Stimulated activated CD4-positive, alpha-beta T cell treated with anti-CD3 and anti-CD28 coated beads, Interleukin-12 subunit alpha, Interleukin-12 subunit beta, amount 100 ng/mL, for 48 hours (primary cell): ENCODE measurements at regions not wholly inside any gene's neighbourhood (a gene's known extent, or its start where the extent isn't known, plus 50 kb on each side); places are given as distances from the start of the nearest gene placed in this dataset.
A peak's percentile ranks its signal among the peaks of the same experiment; 100 is the strongest.
"Not testable (repeated sequence)": the region's sequence is repeated elsewhere in the genome, so short reads cannot be mapped to it uniquely, and the experiment has no call there.

Source experiments
- DNase-seq, 3 donors: peaks; one replicate each; pipeline ENCODE4 v3.0.0-alpha.2; 2020; ENCODE audit warnings: low read depth in 2 of 3, low spot score in 1 of 3

DNA sequence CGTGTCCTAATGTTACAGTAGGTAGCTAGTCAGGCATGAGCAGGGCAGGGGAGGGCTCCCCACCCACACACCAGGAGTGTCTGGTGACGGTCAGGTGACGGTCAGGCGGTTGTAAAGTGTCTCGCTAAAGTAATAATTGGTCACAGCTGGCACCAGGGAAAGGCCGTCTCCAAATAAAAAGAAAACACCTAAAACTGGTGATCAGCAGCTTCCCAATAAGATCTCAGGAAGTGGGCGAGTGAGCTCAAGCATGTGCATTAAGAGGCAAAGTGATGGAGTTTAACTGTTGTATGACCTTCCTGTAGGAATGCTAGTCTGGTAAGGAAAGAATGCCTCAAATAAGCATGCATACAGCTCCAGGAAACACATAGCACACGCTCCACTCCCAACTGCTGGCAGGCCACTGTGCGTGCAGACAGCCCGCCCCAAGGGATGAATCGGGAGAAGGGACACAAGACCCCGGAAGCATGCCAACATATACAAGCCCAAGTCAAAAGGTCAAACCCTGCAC, 177.1 kb downstream of the RNF144A start:
- DNase-seq, result no peak

DNA sequence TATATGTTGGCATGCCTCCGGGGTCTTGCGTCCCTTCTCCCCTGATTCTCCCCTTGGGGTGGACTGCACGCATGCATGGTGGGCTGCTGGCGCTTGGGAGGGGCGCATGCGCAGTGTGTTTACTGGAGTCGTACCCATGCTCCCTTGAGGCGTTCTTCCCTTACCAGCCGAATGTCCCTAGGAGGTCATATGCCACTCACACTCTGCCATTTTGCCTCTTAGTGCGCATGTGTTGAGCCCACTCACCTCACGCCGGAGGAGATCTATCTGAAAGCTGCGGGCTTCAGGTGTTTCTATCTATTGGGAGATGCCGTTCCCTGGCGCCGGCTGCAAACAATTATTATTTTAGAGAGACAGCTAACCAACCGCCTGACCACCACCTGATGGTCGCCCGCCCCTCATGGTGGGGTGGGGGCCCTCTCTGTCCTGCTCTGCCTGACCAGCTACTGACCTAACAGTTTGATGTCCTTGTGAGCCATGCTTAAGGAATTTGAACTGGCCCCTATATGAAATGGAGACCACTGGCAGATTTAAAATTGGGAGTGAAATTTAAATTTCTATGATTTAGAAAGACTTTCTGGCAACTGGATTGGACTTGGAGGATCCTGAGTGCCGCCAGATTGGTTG, 179.6 kb downstream of the RNF144A start:
- DNase-seq, result no peak

DNA sequence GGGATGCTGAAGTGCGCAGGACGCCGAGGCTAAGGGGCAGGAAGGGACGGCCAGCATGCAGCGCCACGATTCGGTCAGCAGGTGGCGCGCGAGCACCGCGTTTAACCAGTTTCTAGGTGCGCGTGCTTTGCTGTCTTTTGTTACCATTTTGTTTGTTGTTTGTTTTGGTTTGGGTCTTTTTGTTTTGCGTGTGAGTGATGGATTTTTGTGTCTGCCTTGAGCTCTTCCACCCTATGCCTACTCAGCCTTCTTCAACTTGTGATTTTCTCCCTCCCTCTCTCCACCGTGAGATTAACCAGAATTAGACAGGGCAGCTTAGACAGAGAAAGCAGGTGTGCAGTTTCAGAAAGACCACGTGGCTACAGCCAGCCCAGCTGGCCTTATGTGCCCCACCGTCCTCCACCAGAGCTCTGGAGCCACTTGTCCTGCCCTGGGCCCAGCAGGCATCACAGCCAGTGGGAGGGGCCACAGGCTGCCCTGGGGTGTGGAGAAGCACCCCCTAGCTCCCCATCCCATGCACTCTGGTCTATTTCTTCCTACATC, 180.2 kb downstream of the RNF144A start:
- peak; percentile 57 to 67 (median 64) for DNase-seq

DNA sequence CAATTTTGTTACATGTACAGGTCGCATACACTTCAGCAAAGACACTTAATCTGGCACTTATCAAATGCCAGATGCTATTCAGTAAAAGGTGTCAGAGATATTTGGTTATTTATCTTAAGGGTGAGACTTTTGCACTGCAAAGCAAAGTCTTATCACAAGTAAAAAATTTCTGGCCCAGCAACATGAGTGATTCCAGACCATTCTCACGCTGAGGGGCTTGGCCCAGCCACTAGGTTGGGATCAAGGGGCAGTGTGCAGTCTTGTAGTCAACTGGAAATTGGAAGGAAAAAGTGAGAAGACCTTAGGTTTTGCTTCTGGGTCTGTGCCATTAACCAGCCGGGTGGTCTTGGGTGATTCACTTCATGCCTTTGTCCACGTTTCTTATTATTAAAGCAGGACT, 181.6 kb downstream of the RNF144A start:
- no peak for DNase-seq

DNA sequence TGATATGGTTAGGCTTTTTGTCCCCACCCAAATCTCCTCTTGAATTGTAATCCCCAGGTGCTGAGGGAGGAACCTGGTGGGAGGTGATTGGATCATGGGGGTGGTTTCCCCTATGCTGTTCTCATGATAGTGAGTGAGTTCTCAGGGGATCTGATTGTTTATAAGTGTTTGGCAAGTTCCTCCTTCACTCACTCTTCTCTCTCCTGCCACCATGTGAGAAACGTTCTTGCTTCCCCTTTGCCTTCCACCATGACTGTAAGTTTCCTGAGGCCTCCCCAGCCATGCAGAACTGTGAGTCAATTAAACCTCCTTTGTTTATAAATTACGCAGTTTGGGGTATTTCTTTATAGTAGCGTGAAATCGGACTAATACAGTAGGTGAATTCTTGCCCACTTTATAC, 182.5 kb downstream of the RNF144A start:
- not testable (repeated sequence) for DNase-seq

DNA sequence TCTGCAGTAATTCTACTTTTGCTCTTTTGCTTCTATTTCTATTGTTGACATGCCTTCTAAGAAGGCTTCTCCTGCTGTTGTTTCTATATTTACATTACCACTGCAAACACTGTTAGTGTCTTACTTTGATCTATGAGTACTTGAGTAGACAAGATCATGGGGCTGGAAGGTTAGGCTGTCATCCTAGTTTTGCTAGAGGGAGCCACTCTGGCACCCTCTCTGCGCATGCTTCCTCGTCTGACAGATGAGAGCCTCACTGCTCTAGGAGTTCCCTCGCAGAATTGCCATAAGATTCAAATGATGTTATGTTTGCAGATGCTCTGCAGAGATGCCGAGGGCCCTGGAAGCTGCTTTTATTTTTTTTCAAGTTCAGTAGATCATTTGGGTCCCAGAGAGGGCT, 185.6 kb downstream of the RNF144A start:
- DNase-seq, result no peak

DNA sequence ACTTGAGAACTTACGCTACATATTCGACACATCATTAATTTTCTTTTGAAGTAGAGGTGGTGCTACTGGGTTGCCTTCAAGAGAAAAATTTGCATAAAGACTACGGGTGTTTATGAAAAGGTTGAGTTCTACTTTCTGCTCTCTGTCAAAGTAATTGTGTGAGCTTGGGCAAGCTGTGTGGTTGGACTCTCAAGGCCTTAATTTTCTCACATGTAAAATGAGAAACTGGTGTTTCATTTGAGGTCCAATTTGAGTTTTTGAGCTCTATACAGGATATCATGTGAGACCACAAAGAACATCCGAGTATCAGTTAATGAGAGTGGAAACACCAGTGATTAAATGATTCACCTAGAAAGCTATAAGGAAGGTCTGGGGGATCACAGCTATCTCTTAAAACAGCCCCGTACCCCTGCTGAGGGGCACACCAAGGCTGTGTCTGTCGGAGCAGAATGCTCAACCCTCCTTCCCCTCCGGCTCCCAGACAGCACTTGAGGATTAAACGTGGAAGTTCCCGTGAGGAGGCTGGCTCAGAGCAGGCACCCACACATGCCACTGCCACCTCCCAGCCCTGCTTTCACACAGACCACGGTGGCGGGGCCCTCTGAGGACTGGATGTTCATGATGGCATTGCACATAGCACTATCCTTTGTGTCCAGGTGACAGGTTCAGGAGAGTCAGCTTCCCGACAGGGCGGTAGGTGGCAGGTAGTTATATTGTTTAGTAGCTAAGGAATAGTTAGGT, 191.8 kb downstream of the RNF144A start:
- DNase-seq, result no peak

DNA sequence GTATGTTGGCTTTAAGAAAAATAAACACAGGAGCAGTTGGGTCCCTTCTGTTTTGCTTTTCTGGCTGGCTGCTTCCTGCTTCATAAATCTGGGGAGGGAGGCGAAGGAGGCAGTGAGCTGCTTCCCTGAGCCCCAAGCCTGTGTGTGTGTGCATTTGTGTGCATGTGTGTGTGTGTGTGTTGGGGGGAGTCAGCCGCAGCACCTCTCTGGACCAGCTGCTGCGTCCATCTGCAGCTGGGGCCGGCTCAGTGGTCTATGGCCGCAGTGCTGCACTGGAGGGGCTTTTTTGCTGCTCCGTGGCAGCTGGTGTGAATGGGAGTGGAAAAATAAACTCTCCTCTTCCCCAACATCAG, 192.3 kb downstream of the RNF144A start:
- DNase-seq, result no peak

DNA sequence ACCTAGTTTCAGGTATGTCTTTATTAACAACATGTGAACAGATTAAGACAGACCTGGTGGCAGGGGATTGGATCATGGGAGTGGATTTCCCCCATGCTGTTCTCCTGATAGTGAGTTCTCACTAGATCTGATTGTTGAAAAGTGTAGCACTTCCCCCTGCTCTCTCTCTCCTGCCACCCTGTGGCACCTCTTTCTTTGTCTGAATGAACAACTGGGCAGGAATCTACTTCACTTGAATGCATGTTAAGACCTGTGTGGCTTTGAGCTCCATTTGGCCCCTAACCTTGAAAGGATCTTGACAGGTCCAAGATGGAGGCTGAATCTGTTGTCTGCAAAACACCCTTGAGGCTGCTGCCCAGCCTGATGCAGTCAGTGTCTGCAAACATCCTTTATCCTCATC, 194.4 kb downstream of the RNF144A start:
- DNase-seq, result no peak

DNA sequence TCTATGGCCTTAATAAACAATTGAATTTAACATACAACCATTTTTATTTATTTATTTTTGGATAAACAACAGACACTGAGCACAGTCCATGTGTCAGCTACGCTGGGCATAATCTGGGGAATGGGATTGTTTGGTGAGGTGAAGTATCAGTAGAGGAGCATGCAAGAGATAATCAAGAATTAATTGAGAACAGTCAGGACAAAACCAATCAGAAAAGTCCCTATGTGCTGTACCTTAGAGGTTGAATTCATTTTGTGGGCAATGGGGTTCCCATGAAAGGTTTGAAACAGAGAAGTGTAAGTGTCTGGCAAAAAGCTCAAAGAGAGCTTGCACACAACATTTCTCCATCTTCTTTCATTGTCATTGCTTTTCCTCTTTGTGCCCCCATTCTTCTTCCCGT, 198.2 kb downstream of the RNF144A start:
- no peak for DNase-seq

DNA sequence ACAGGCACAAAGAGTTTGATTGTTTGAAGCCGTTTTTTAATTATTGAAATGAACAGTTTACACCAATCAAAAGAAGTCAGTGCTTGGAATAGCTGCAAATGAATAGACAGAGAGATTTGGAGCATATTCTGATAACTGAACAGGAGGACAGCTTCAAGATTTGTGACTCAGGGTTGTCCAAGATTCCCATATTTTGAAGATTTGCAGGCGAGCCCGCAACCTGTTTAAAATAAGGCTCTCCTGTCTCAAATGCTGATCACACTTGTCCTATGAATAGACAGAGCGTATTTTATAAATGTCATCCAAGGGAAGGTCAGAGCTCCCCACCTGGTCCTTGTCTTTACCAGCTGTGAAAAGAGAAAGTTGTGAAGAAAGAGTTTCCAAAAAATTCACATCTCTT, 198.7 kb downstream of the RNF144A start:
- DNase-seq, result no peak

DNA sequence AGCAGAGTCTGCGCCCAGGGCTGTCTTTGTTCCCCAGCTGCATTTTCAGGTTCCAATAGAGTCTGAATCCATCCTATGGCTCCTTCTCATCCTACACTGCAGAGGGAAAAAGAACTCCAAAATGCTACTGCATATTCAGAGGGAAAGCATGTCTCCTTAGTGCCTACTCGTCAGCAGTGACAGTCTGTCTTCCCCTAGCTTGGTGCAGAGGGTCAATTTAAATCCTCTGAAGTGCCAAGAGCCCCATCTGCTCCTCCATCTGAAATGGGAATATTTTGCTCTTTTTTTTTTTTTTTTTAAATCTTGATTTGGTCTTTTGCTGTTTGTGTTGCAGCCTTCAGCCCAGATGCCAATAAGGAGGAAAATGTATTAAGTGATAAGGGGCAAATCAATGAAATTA, 199.3 kb downstream of the RNF144A start:
- DNase-seq, result no peak

DNA sequence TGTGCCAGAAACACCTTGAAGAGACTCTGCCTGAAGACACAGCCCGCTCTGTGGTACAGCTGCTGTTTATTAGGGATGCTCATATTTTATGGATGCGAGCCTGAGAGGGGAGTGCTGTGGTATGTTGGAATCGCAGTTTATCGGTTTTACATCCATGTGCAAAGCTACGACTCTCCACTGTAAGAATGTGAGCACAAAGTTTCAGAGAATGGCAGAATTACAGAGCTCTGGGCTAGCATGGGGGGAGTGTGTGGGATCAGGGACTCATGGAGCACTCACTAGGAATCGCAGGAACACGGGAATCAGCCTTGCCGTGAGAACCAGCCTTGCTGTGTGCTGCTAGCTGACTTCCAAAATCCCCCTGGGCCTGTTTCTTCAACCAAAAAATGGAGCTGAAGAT, 199.9 kb downstream of the RNF144A start:
- DNase-seq, result no peak

DNA sequence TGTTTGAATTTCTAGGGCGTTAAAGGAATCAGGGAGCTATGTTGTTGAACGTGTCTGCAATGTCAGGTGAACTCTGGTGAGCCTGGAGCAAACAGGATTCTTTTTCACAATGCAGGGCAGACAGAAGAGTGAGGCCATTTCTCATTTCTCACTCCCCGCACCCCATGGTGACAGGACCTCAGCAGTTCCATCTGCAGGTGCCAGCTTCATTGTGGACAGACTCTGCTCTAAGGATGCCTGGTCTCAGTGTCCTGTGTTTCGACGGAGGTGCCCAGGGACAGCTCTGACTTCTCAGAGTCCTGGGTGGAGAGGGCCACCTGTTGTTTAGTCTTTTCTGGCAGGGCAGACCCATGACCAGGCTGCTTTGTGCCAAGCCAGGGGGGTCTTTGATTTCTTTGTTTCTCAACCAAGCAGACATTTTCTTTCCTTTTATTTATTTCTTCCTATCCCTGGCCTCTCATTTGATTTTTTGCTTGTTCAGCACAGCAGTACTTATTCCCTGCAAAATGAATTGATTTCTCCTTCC, 201.5 kb downstream of the RNF144A start:
- no peak for DNase-seq

DNA sequence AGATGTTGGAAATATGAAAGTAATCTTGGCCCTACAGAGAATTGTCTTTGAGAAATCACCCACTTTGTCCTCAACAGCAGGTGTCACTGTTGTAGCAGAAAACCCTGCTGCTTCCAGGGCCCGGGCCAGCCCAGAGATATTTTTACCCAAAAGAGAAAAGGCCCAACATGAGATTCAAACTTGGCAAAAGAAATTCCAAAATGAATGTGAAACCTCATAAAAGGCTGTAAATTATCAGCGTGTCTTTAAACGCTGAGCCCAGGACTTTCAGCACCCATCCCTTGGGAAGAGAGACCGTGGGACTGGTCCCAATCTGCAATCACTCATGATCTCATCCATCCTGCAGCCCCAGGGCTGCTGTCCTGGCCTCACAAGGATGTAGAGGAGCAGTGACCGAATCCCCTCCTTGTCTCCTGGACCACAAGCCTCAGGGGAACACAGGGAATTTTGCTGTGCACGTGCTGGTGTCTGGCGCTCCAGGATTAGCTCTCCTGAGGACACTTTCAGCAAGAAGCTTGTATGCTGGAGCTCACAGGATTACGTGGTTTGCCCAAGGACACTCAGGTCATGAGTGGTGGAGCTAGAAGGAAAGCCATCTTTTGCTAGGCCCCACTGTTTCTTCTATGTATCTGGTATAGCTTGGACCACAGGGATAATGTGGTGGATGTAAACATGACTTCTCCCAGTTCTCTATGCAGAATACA, 202.1 kb downstream of the RNF144A start:
- DNase-seq, result peak in 2 of 3 donors; percentile 5 to 8

DNA sequence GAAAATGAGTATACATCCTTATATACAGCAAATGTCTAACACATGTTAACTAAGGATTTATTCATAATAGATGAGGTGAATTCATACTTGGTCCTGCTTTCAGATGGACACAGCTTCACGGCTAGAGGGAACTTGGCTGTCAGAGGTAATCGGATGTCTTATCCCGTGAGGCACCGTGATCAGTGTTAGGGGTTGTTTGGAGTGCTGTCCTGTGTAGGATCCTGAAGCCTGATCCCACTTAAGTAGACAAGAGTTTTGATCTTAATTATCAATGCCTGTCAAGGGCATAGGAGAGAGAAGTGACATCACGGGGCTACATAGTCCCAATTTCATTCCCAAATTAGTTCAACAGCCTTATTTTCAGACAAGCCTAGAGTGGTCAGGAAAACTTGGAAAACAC, 204.6 kb downstream of the RNF144A start:
- no peak for DNase-seq

DNA sequence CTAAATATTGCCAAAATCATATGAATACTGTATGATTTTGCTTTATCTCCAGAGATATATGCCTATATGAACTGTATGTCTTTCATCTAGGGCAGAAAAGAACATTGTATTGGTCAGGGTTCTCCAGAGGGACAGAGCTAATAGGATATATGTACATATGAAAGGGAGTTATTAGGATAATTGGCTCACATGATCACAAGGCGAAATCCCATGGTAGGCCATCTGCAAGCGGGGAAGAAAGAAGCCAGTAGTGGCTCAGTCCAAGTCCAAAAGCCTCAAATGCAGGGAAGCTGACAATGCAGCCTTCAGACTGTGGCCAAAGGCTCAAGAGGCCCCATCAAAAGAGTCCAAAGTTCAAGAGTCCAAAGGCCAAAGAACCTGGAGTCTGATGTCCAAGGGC, 209.9 kb downstream of the RNF144A start:
- no peak for DNase-seq

DNA sequence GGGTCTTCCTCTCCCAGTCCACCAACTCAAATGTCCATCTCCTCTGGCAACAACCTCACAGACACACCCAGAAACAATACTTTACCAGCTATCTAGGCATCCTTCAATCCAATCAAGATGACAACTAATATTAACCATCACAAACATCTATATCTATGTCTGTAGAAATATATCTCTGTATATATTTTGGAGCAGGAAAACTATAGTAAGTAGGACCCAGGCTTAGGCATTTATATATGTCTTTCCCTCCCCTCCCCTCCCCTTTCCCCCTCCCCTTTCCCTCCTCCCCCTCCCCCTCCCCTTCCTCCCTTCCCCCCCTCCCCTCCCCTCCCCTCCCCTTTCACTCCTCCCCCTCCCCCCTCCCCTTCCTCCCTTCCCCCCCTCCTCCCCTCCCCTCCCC, 210.5 kb downstream of the RNF144A start:
- DNase-seq, result no peak

DNA sequence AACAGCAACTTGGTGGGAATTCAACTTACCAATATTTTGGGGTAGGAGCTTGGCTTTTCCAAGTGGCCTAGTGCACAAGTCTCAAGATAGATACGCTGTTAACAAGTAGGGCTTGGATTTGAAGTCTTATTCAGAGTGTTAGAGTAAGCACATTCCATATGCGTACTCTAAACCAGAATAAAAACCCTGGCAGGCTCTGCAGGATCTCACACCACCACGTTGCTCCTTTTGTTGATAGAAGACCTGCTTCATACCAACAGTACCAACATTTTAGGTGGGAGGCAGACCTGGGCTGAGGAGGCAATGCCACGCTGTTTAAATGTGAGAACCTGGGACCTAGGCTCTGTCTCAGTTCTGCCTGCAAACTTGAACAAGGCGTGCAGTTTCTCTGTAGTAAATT, 214.0 kb downstream of the RNF144A start:
- no peak for DNase-seq

DNA sequence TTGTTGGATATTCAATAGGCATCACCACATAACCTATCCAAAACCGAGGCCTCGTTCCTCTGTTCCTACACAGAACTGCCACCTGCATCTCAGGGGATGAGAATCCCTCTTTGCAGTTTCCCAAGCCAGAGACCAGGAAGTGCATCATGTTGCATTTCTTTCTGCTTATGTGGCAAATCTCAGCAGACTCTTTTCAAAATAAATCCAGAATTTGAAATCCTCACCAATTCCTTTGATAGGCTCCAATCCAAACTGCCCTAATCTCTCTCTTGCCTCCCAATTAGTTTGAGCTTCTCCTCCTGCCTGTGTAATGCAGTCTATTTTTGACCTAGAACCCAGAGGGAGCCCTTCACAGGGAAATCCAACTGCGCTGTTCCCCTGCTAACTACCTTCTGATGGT, 215.5 kb downstream of the RNF144A start:
- no peak for DNase-seq

DNA sequence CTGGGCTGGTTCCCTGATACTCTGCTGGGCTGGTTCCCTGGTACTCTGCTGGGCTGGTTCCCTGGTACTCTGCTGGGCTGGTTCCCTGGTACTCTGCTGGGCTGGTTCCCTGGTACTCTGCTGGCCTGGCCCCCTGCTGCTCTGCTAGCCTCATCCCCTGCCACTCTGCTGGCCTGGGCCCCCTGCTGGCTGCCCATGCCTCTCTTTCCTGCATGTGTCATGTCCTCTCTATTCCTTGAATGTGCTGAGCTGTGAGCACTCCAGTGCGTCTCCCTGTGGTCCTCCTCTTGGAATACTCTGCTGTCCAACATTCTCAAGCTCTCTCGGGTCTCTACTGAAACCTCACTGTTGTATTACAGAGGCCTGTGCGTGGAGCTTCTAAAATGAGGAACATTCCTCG, 216.3 kb downstream of the RNF144A start:
- no peak for DNase-seq

DNA sequence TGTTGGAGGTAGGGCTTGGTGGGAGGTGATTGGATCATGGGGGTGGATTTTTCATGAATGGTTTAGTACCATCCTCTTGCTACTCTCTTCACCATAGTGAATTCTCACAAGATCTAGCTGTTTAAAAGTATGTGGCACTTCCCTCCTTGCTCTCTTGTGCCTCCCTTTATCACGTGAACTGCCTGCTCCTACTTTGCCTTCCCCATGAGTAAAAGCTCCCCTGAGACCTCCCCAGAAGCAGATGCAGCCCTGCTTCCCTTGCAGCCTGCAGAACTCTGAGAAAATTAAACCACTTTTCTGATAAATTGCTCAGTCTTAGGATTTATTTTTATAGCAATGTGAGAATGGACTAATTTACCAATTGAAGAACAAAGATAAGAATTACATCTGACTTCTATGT, 223.1 kb downstream of the RNF144A start:
- DNase-seq, result no peak
